Heart right ventricle (tissue), 16 donors: ENCODE measurements at regions not wholly inside any gene's neighbourhood (a gene's known extent, or its start where the extent isn't known, plus 50 kb on each side); places are given as distances from the start of the nearest gene placed in this dataset.

ENCODE experiments used
- ATAC-seq, 8 donors: fragments of 200-7000 bp; cut with Tn5 transposase; one replicate each; pipeline ENCODE4 v1.9.1; 2020; ENCODE audit warnings: mild to moderate bottlenecking in 8 of 8, moderate library complexity in 8 of 8, moderate number of reproducible peaks in 1 of 8
- DNase-seq, 2 donors: peaks; one replicate each; pipeline ENCODE4 v3.0.0-alpha.2; 2020
- H3K27ac ChIP-seq, 10 donors: fragments of 200-600 bp; sonication (generic) in 2 of 10; one replicate each; pipeline versions ENCODE4 v1.5.0 to v1.8.0; 2020 to 2022; ENCODE audit warnings: mild to moderate bottlenecking in 3 of 10
- H3K27me3 ChIP-seq, 7 donors: fragments of 200-600 bp; one replicate each; pipeline ENCODE4 v1.8.0; 2021 to 2022; ENCODE audit warnings: mild to moderate bottlenecking in 2 of 7
- H3K36me3 ChIP-seq, 9 donors: fragments of 200-600 bp; sonication (generic) in 1 of 9; one replicate each; pipeline versions ENCODE4 v1.5.0 to v1.8.0; 2020 to 2022; ENCODE audit warnings: mild to moderate bottlenecking in 2 of 9
- H3K4me1 ChIP-seq, 9 donors: fragments of 200-600 bp; sonication (generic) in 1 of 9; one replicate each; pipeline versions ENCODE4 v1.5.0 to v1.8.0; 2020 to 2022; ENCODE audit warnings: mild to moderate bottlenecking in 4 of 9
- H3K4me3 ChIP-seq, 10 donors: fragments of 200-600 bp; sonication (generic) in 2 of 10; one replicate each; pipeline versions ENCODE4 v1.5.0 to v1.8.0; 2020 to 2022; ENCODE audit warnings: mild to moderate bottlenecking in 7 of 10, moderate library complexity in 2 of 10
- H3K9me3 ChIP-seq, 11 donors: fragments of 200-600 bp in 10 of 11; sonication (generic) in 2 of 11; one replicate each; pipeline versions ENCODE4 v1.5.0 to v1.8.0; 2013 to 2022; ENCODE audit warnings: mild to moderate bottlenecking in 2 of 11, control low read depth in 1 of 11, moderate library complexity in 1 of 11
- CTCF ChIP-seq, 9 donors: fragments of 200-600 bp; sonication (generic) in 2 of 9; IDR thresholded peaks; one replicate each; pipeline versions ENCODE4 v1.5.0 to v1.8.0; 2021 to 2022; ENCODE audit warnings: antibody characterized with exemption in 9 of 9, mild to moderate bottlenecking in 5 of 9, moderate library complexity in 1 of 9
- WGBS, 2 donors: extraction: QIAGEN DNeasy Blood & Tissue Kit; methylation state at CpG; one replicate each; pipeline ENCODE4 v1.1.7; 2013; ENCODE audit warnings: inconsistent platforms in 1 of 2; 5-methylcytosine and 5-hydroxymethylcytosine counted together
- intact Hi-C, 10 donors: fragments of 100-400 bp; cut with DNase I; formaldehyde crosslinking; loops; one replicate each; pipeline versions ENCODE4 v1.11.1 to v1.14.2; 2022
- donor health status: Arrhythmogenic right ventricular cardiomyopathy.
- donor health status: ischemic (EF 13 %, LVEDD 7.1; RV severe dilation, severe dysfunction).
- donor health status: healthy with polysubstance abuse.
- donor health status: DM: no; HTN: yes; CAD: no.
- donor health status: DM: no; HTN: no; CAD: no.
- donor health status: ischemic (EF 25% LVEDD 6.9; RV normal size, moderate dysfunction).
- donor health status: ischemic (EF 25% LVEDD 5.7; RV mildly dilated, moderate dysfunction).
- donor health status: healthy.
- donor health status: DM: yes; HTN: yes; CAD: no.
- donor health status: Ischemic cardiomyopathy.
- donor health status: ischemic (EF 35%, LVEDD 5.7; RV mildly dilated, moderate dysfunction).
- donor health status: nonischemic (EF 11% LVEDD 7.7; RV severe dilation, severe dysfunction).
- donor health status: DM: yes; HTN: yes; CAD: no.
- donor health status: PGD.
- donor health status: ischemic (EF 29% LVEDD 5.4; RV normal size, mild dysfunction).
- donor health status: nonischemic (EF 23%, LVEDD 6.1; RV moderate dilation, normal function).

GRCh38 chr17:79191270-79191934, 116.8 kb downstream of the ENGASE start:
- H3K9me3 ChIP-seq, result no peaks in the 10 kb centered on the region
- peaks cover 0 to 90% (median 81%) of the 10 kb centered on the region in 7 donors for H3K27me3 ChIP-seq
- H3K27ac ChIP-seq, result no peak overlapping the region
- DNase-seq, result no peak
- H3K4me3 ChIP-seq, result no peak overlapping the region
- 33 to 37% methylated on average over 21 of the region's 21 CpGs for WGBS, 2 donors
- H3K36me3 ChIP-seq, result no peaks in the 10 kb centered on the region
- TF ChIP-seq CTCF (IDR thresholded peaks at IDR 0.05), result no peak
- ATAC-seq, result no peak
- intact Hi-C loops, result no loop called here
- no peaks in the 10 kb centered on the region for H3K4me1 ChIP-seq

- H3K27ac ChIP-seq, result no peak overlapping the region
- intact Hi-C loops, result loop anchor here in 8 of 10 donors (2.0 to 5.0 kb wide), 2 partner anchors 201 to 203 kb away; no protein-coding TSS in a partner anchor
- WGBS, 2 donors, result 51 to 62% methylated on average over 14 of the region's 14 CpGs
- TF ChIP-seq CTCF (IDR thresholded peaks at IDR 0.05), result no peak
- no peaks in the 10 kb centered on the region for H3K9me3 ChIP-seq
- H3K4me1 ChIP-seq, result no peaks in the 10 kb centered on the region
- no peak overlapping the region for H3K4me3 ChIP-seq
- ATAC-seq, result no peak
- H3K36me3 ChIP-seq, result no peaks in the 10 kb centered on the region
- DNase-seq, result no peak
- peaks cover 3 to 99% (median 94%) of the 10 kb centered on the region in 7 donors for H3K27me3 ChIP-seq
Observed at GRCh38 chr17:79189305-79189704, 114.7 kb downstream of the ENGASE start.

GRCh38 chr17:79188685-79189084, 114.1 kb downstream of the ENGASE start:
- Histone ChIP-seq H3K9me3 (no peaks in the 10 kb centered on the region), H3K36me3 (no peaks in the 10 kb centered on the region), H3K4me1 (peaks cover 0 to 3% (median under 1%) of the 10 kb centered on the region in 9 donors), H3K27ac (no peak overlapping the region), H3K27me3 (peaks cover 5 to 99% (median 97%) of the 10 kb centered on the region in 7 donors), H3K4me3 (no peak overlapping the region)
- TF ChIP-seq CTCF (IDR thresholded peaks at IDR 0.05), result no peak
- no peak for ATAC-seq
- no peak for DNase-seq
- intact Hi-C loops, result loop anchor here in 9 of 10 donors (1.0 to 5.0 kb wide), 3 partner anchors 200 to 204 kb away; no protein-coding TSS in a partner anchor
- 55 to 58% methylated on average over 7 of the region's 7 CpGs for WGBS, 2 donors

- intact Hi-C loops, result loop anchor here in 9 of 10 donors (1.0 to 5.0 kb wide), 3 partner anchors 200 to 204 kb away; no protein-coding TSS in a partner anchor
- Histone ChIP-seq H3K27me3 (peaks cover 5 to 100% (median 98%) of the 10 kb centered on the region in 7 donors), H3K9me3 (no peaks in the 10 kb centered on the region), H3K4me3 (no peak overlapping the region), H3K4me1 (peaks cover 0 to 8% (median 6%) of the 10 kb centered on the region in 9 donors), H3K27ac (no peak overlapping the region), H3K36me3 (no peaks in the 10 kb centered on the region)
- peak in 4 of 8 donors; percentile 33 to 65 (median 60) for ATAC-seq
- DNase-seq, result no peak
- 9% methylated on average over 14 of the region's 14 CpGs for WGBS, 2 donors
- peak in 8 of 9 donors; percentile 13 to 60 (median 50) for TF ChIP-seq CTCF (IDR thresholded peaks at IDR 0.05)
Observed at GRCh38 chr17:79188048-79188447, 113.4 kb downstream of the ENGASE start.
